ENCODE measurements at regions not wholly inside any gene's neighbourhood (a gene's known extent, or its start where the extent isn't known, plus 50 kb on each side); places are given as distances from the start of the nearest gene placed in this dataset.
A peak's percentile ranks its signal among the peaks of the same experiment; 100 is the strongest.

GRCh38 chr5:57804505-57804904 lies 321.9 kb upstream of the ACTBL2 start:
- ATAC-seq: no peak
- H3K27ac ChIP-seq: peak overlapping the region in 4 of 10 donors; percentile 2 to 29 (median 14)
- no peak for TF ChIP-seq CTCF (IDR thresholded peaks at IDR 0.05)

GRCh38 chr5:57804007-57804444 lies 321.4 kb upstream of the ACTBL2 start:
- 42 to 48% methylated on average over 2 of the region's 2 CpGs for WGBS, 2 donors
- ATAC-seq (peak in 1 of 8 donors; percentile 55), DNase-seq (no peak)
- Histone ChIP-seq H3K9me3 (no peaks in the 10 kb centered on the region), H3K27me3 (no peaks in the 10 kb centered on the region), H3K36me3 (no peaks in the 10 kb centered on the region), H3K4me3 (no peak overlapping the region), H3K4me1 (peaks cover 0 to 23% (median 8%) of the 10 kb centered on the region in 9 donors), H3K27ac (peak overlapping the region in 4 of 10 donors; percentile 2 to 29 (median 14))
- intact Hi-C loops (cut with DNase I): no loop called here
- no peak for TF ChIP-seq CTCF (IDR thresholded peaks at IDR 0.05)

More at GRCh38 chr5:57804505-57804904, 321.9 kb upstream of the ACTBL2 start:
- no peaks in the 10 kb centered on the region for H3K9me3 ChIP-seq
- H3K27me3 ChIP-seq: no peaks in the 10 kb centered on the region
- no peak for DNase-seq
- no peaks in the 10 kb centered on the region for H3K36me3 ChIP-seq
- 97% methylated on average over 1 of the region's 1 CpG for WGBS, 2 donors
- H3K4me1 ChIP-seq: peaks cover 0 to 23% (median 8%) of the 10 kb centered on the region in 9 donors
- intact Hi-C loops (cut with DNase I): no loop called here
- H3K4me3 ChIP-seq: no peak overlapping the region

GRCh38 chr5:57802131-57802530 lies 319.5 kb upstream of the ACTBL2 start:
- intact Hi-C loops (cut with DNase I): no loop called here
- Histone ChIP-seq H3K9me3 (no peaks in the 10 kb centered on the region), H3K27me3 (no peaks in the 10 kb centered on the region), H3K4me3 (no peak overlapping the region), H3K27ac (no peak overlapping the region), H3K36me3 (no peaks in the 10 kb centered on the region), H3K4me1 (peaks cover 0 to 29% (median 8%) of the 10 kb centered on the region in 9 donors)
- ATAC-seq: no peak
- 87 to 88% methylated on average over 3 of the region's 3 CpGs for WGBS, 2 donors
- TF ChIP-seq CTCF (IDR thresholded peaks at IDR 0.05): no peak
- no peak for DNase-seq

GRCh38 chr5:57795203-57795602 lies 312.6 kb upstream of the ACTBL2 start:
- intact Hi-C loops (cut with DNase I): no loop called here
- TF ChIP-seq CTCF (IDR thresholded peaks at IDR 0.05): no peak
- no peaks in the 10 kb centered on the region for H3K9me3 ChIP-seq
- peaks cover 0 to 8% (median 0%) of the 10 kb centered on the region in 9 donors for H3K4me1 ChIP-seq
- no peak for DNase-seq
- ATAC-seq: no peak
- H3K27me3 ChIP-seq: no peaks in the 10 kb centered on the region
- H3K36me3 ChIP-seq: no peaks in the 10 kb centered on the region
- H3K4me3 ChIP-seq: no peak overlapping the region
- no peak overlapping the region for H3K27ac ChIP-seq
- WGBS, 2 donors: 97 to 99% methylated on average over 1 of the region's 1 CpG
